ENCODE measurements at regions not wholly inside any gene's neighbourhood (a gene's known extent, or its start where the extent isn't known, plus 50 kb on each side); places are given as distances from the start of the nearest gene placed in this dataset.

DNA sequence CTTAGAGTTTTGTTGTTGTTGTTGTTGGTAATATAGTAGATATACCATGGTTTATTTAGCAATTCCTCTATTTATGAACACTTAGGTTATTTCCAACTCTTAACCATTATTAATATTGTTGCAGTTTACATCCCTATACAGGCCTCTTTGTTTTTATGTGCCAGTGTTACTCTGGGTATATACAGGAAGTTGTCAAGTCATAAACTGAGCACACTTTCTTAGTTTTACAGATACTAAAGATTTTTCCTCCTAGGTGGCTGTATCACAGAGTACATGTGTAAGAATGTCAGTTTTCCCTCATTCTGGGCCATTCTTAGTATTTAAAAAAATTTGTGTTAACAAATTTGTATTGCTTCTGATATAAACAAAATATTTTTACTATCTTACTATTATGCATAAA is 128.4 kb downstream of the ARL4A start (continued):
- TF ChIP-seq, protein P1, sequence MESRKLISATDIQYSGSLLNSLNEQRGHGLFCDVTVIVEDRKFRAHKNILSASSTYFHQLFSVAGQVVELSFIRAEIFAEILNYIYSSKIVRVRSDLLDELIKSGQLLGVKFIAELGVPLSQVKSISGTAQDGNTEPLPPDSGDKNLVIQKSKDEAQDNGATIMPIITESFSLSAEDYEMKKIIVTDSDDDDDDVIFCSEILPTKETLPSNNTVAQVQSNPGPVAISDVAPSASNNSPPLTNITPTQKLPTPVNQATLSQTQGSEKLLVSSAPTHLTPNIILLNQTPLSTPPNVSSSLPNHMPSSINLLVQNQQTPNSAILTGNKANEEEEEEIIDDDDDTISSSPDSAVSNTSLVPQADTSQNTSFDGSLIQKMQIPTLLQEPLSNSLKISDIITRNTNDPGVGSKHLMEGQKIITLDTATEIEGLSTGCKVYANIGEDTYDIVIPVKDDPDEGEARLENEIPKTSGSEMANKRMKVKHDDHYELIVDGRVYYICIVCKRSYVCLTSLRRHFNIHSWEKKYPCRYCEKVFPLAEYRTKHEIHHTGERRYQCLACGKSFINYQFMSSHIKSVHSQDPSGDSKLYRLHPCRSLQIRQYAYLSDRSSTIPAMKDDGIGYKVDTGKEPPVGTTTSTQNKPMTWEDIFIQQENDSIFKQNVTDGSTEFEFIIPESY (IDR thresholded peaks at IDR 0.05; ENCODE audit: extremely low read depth, insufficient replicate concordance, low read length) = no peak
- TF ChIP-seq EZH2 (IDR thresholded peaks at IDR 0.05) = no peak
- no peak for TF ChIP-seq TCF7L2 (IDR thresholded peaks at IDR 0.05; ENCODE audit: borderline replicate concordance, extremely low read depth, insufficient read depth, insufficient read length)
- TF ChIP-seq POLR2AphosphoS5 (IDR thresholded peaks at IDR 0.05; ENCODE audit: low read depth, low read length) = no peak
- TF ChIP-seq ZFX (IDR thresholded peaks at IDR 0.05) = no peak

DNA sequence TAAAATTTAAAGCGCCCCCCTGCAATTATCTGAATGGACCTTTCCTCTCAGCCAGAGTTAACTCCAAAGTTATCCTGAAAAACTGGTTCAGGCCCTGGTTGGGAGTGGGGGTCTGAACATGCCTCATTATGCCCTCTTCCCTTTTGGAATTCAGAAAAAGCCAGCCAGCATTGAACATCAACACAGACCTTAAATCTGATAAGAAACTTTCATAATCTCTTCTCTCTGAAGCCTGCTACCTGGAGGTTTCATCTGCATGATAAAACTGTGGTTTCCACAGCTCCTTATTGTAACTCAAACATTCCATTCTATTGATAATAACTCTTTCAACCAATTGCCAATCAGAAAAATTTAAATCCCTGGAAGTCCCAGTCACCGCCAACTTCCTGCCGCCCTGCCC is 133.3 kb downstream of the ARL4A start:
- no peak overlapping the region for H3K27ac ChIP-seq (ENCODE audit: low read depth, low read length)
- H3K9me3 ChIP-seq (ENCODE audit: control insufficient read depth in 1 of 2, insufficient read depth in 1 of 2, low read depth in 1 of 2, low read length in 2 of 2) = no peaks in the 10 kb centered on the region
- no peak overlapping the region for H3K4me2 ChIP-seq (ENCODE audit: low read length)
- no peaks in the 10 kb centered on the region for H3K4me1 ChIP-seq (ENCODE audit: control insufficient read depth in 1 of 2, insufficient read depth in 2 of 2, low read length in 2 of 2)
- ATAC-seq = no peak
- H3K27me3 ChIP-seq (ENCODE audit: insufficient read depth, low read length) = no peaks in the 10 kb centered on the region
- ChIA-PET POLR2A (no interaction called here), CTCF (interaction anchor here (0.6 kb wide), 1 partner anchor 21 kb away, joined by 3 read pairs; no protein-coding TSS in a partner anchor), RAD21 (ENCODE audit: low non-redundant PET in 1 of 2, low total read pairs in 2 of 2, uncharacterized antibody in 2 of 2, unreplicated experiment in 2 of 2) (no interaction called here)
- no TSS peak for BruUV-seq (replicated peaks)
- TF ChIP-seq ZNF274 (IDR thresholded peaks at IDR 0.05; ENCODE audit: low read depth, low read length) = no peak
- H3K36me3 ChIP-seq (ENCODE audit: control insufficient read depth in 1 of 2, insufficient read depth in 2 of 2, low read length in 2 of 2) = no peaks in the 10 kb centered on the region
- no peaks in the 10 kb centered on the region for H3K79me2 ChIP-seq (ENCODE audit: insufficient read depth, low read length)
- no peak overlapping the region for H3K4me3 ChIP-seq (replicated peaks in 1 of 2; ENCODE audit: low read depth in 1 of 2, low read length in 2 of 2)
- intact Hi-C loops (cut with micrococcal nuclease) = no loop called here
- H3K9ac ChIP-seq (ENCODE audit: low read length) = no peak overlapping the region
- DNase-seq (ENCODE audit: low read depth, low spot score) = no peak
- no peak overlapping the region for H2AFZ ChIP-seq (ENCODE audit: low read depth, low read length, poor library complexity, severe bottlenecking)
- no peaks in the 10 kb centered on the region for H3K9me2 ChIP-seq (ENCODE audit: insufficient read depth)
- no peaks in the 10 kb centered on the region for H4K20me1 ChIP-seq (ENCODE audit: insufficient read depth)

DNA sequence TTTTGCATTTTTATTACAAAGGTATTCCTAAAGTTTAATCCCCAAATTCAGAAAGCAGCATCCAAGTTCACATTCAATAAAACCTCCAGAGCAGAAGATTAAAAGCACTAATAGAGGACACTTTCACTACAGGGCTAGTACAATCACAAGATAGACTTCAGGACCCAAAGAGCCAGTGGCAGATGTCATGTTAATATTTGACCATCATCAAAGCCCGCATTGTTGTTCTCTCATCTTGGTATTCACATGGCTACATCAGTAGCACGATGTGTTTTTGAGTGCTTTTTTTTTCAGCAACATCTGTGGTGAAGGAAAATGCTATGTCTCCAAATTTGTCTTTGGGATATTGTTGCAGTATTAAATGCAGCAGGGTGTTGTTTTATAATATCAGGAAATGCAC is 134.3 kb downstream of the ARL4A start:
- ATAC-seq (no peak), DNase-seq (ENCODE audit: low read depth, low spot score) (no peak)
- no peak overlapping the region for H3K27ac ChIP-seq (ENCODE audit: low read depth, low read length)
- ChIA-PET RAD21 (ENCODE audit: low non-redundant PET in 1 of 2, low total read pairs in 2 of 2, uncharacterized antibody in 2 of 2, unreplicated experiment in 2 of 2) (no interaction called here), CTCF (no interaction called here), POLR2A (no interaction called here)
- no peak overlapping the region for H3K9ac ChIP-seq (ENCODE audit: low read length)
- H3K4me1 ChIP-seq (ENCODE audit: control insufficient read depth in 1 of 2, insufficient read depth in 2 of 2, low read length in 2 of 2) = no peaks in the 10 kb centered on the region
- H3K9me3 ChIP-seq (ENCODE audit: control insufficient read depth in 1 of 2, insufficient read depth in 1 of 2, low read depth in 1 of 2, low read length in 2 of 2) = no peaks in the 10 kb centered on the region
- H3K27me3 ChIP-seq (ENCODE audit: insufficient read depth, low read length) = no peaks in the 10 kb centered on the region
- no peak overlapping the region for H2AFZ ChIP-seq (ENCODE audit: low read depth, low read length, poor library complexity, severe bottlenecking)
- H3K9me2 ChIP-seq (ENCODE audit: insufficient read depth) = no peaks in the 10 kb centered on the region
- no peaks in the 10 kb centered on the region for H4K20me1 ChIP-seq (ENCODE audit: insufficient read depth)
- H3K36me3 ChIP-seq (ENCODE audit: control insufficient read depth in 1 of 2, insufficient read depth in 2 of 2, low read length in 2 of 2) = no peaks in the 10 kb centered on the region
- no peak overlapping the region for H3K4me3 ChIP-seq (replicated peaks in 1 of 2; ENCODE audit: low read depth in 1 of 2, low read length in 2 of 2)
- TF ChIP-seq EZH2phosphoT487 (IDR thresholded peaks at IDR 0.05; ENCODE audit: borderline replicate concordance) (no peak), SRF (IDR thresholded peaks at IDR 0.05; ENCODE audit: low read depth) (no peak), EZH2 (IDR thresholded peaks at IDR 0.05) (no peak), POLR2A (IDR thresholded peaks at IDR 0.05; ENCODE audit: borderline replicate concordance, extremely low read depth, insufficient read depth, insufficient read length) (no peak)
- TF ChIP-seq, protein P2, sequence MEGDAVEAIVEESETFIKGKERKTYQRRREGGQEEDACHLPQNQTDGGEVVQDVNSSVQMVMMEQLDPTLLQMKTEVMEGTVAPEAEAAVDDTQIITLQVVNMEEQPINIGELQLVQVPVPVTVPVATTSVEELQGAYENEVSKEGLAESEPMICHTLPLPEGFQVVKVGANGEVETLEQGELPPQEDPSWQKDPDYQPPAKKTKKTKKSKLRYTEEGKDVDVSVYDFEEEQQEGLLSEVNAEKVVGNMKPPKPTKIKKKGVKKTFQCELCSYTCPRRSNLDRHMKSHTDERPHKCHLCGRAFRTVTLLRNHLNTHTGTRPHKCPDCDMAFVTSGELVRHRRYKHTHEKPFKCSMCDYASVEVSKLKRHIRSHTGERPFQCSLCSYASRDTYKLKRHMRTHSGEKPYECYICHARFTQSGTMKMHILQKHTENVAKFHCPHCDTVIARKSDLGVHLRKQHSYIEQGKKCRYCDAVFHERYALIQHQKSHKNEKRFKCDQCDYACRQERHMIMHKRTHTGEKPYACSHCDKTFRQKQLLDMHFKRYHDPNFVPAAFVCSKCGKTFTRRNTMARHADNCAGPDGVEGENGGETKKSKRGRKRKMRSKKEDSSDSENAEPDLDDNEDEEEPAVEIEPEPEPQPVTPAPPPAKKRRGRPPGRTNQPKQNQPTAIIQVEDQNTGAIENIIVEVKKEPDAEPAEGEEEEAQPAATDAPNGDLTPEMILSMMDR (IDR thresholded peaks at IDR 0.05 in 2 of 3, conservative IDR thresholded peaks at IDR 0.05 in 1 of 3; ENCODE audit: borderline replicate concordance in 1 of 3, insufficient read depth in 1 of 3, low read depth in 2 of 3, low read length in 2 of 3) = no peak
- TF ChIP-seq, protein P3, sequence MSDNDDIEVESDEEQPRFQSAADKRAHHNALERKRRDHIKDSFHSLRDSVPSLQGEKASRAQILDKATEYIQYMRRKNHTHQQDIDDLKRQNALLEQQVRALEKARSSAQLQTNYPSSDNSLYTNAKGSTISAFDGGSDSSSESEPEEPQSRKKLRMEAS (IDR thresholded peaks at IDR 0.05) = no peak
- TF ChIP-seq, protein P4, sequence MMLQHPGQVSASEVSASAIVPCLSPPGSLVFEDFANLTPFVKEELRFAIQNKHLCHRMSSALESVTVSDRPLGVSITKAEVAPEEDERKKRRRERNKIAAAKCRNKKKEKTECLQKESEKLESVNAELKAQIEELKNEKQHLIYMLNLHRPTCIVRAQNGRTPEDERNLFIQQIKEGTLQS (IDR thresholded peaks at IDR 0.05) = no peak
- no TSS peak for BruUV-seq (replicated peaks)
- intact Hi-C loops (cut with micrococcal nuclease) = no loop called here
- H3K79me2 ChIP-seq (ENCODE audit: insufficient read depth, low read length) = no peaks in the 10 kb centered on the region
- no peak overlapping the region for H3K4me2 ChIP-seq (ENCODE audit: low read length)

Measured in HCT116 (cell line).